ENCODE measurements at regions not wholly inside any gene's neighbourhood (a gene's known extent, or its start where the extent isn't known, plus 50 kb on each side); places are given as distances from the start of the nearest gene placed in this dataset.
"Not testable (repeated sequence)": the region's sequence is repeated elsewhere in the genome, so short reads cannot be mapped to it uniquely, and the experiment has no call there.

- no peak for DNase-seq (ENCODE audit: low spot score)
These were observed 127.0 kb upstream of the MEOX2 start for GRCh38 chr7:15813448-15813847.

- DNase-seq (ENCODE audit: low spot score) = not testable (repeated sequence)
These were observed 123.9 kb upstream of the MEOX2 start for GRCh38 chr7:15810383-15810782.

GRCh38 chr7:15809936-15810335, 123.5 kb upstream of the MEOX2 start:
- not testable (repeated sequence) for DNase-seq (ENCODE audit: low spot score)

- DNase-seq (ENCODE audit: low spot score) = no peak
These were observed 119.4 kb upstream of the MEOX2 start for GRCh38 chr7:15805891-15806290.

GRCh38 chr7:15802425-15802824, 115.9 kb upstream of the MEOX2 start:
- no peak for DNase-seq (ENCODE audit: low spot score)

- no peak for DNase-seq (ENCODE audit: low spot score)
These were observed 115.1 kb upstream of the MEOX2 start for GRCh38 chr7:15801551-15801950.

- DNase-seq (ENCODE audit: low spot score) = no peak
These were observed 114.6 kb upstream of the MEOX2 start for GRCh38 chr7:15801041-15801440.

GRCh38 chr7:15798081-15798480, 111.6 kb upstream of the MEOX2 start:
- no peak for DNase-seq (ENCODE audit: low spot score)

GRCh38 chr7:15795393-15795792, 108.9 kb upstream of the MEOX2 start:
- no peak for DNase-seq (ENCODE audit: low spot score)

- no peak for DNase-seq (ENCODE audit: low spot score)
These were observed 108.3 kb upstream of the MEOX2 start for GRCh38 chr7:15794801-15795200.

GRCh38 chr7:15784694-15785030, 98.2 kb upstream of the MEOX2 start:
- DNase-seq (ENCODE audit: low spot score) = no peak

- no peak for DNase-seq (ENCODE audit: low spot score)
These were observed 97.7 kb upstream of the MEOX2 start for GRCh38 chr7:15783987-15784693.

- no peak for DNase-seq (ENCODE audit: low spot score)
These were observed 96.2 kb upstream of the MEOX2 start for GRCh38 chr7:15782656-15783055.

GRCh38 chr7:15781944-15782343, 95.5 kb upstream of the MEOX2 start:
- no peak for DNase-seq (ENCODE audit: low spot score)

- no peak for DNase-seq (ENCODE audit: low spot score)
These were observed 93.8 kb upstream of the MEOX2 start for GRCh38 chr7:15780271-15780670.

- DNase-seq (ENCODE audit: low spot score) = no peak
These were observed 91.7 kb upstream of the MEOX2 start for GRCh38 chr7:15778191-15778590.

- no peak for DNase-seq (ENCODE audit: low spot score)
These were observed 79.3 kb upstream of the MEOX2 start for GRCh38 chr7:15765753-15766152.

GRCh38 chr7:15764851-15765382, 78.4 kb upstream of the MEOX2 start:
- DNase-seq (ENCODE audit: low spot score) = no peak

- no peak for DNase-seq (ENCODE audit: low spot score)
These were observed 77.5 kb upstream of the MEOX2 start for GRCh38 chr7:15764010-15764409.

GRCh38 chr7:15757041-15758000, 70.8 kb upstream of the MEOX2 start:
- no peak for DNase-seq (ENCODE audit: low spot score)

GRCh38 chr7:15755061-15755460, 68.6 kb upstream of the MEOX2 start:
- DNase-seq (ENCODE audit: low spot score) = no peak

- no peak for DNase-seq (ENCODE audit: low spot score)
These were observed 67.5 kb upstream of the MEOX2 start for GRCh38 chr7:15753887-15754579.

GRCh38 chr7:15752377-15752776, 65.9 kb upstream of the MEOX2 start:
- no peak for DNase-seq (ENCODE audit: low spot score)

All from D341Med (cell line).